GM18909 (cell line): ENCODE measurements at regions not wholly inside any gene's neighbourhood (a gene's known extent, or its start where the extent isn't known, plus 50 kb on each side); places are given as distances from the start of the nearest gene placed in this dataset.
"Not testable (repeated sequence)": the region's sequence is repeated elsewhere in the genome, so short reads cannot be mapped to it uniquely, and the experiment has no call there.

Source experiments
- ATAC-seq: cut with Tn5 transposase; IDR thresholded peaks from one replicate; pipeline ENCODE4 v1.9.1; 2021; ENCODE audit warnings: mild to moderate bottlenecking; ENCODE audit not compliant: unreplicated experiment, poor library complexity

- ATAC-seq, result no peak
Measured at GRCh38 chr4:124055896-124056295, 656.6 kb downstream of the ANKRD50 start.

- peak; percentile 73 for ATAC-seq
Measured at GRCh38 chr4:124060261-124060918, 652.1 kb downstream of the ANKRD50 start.

GRCh38 chr4:124061413-124061812, 651.1 kb downstream of the ANKRD50 start:
- no peak for ATAC-seq

- ATAC-seq, result no peak
Measured at GRCh38 chr4:124065422-124065821, 647.1 kb downstream of the ANKRD50 start.

GRCh38 chr4:124065936-124066335, 646.6 kb downstream of the ANKRD50 start:
- ATAC-seq, result no peak

- no peak for ATAC-seq
Measured at GRCh38 chr4:124066595-124066994, 645.9 kb downstream of the ANKRD50 start.

GRCh38 chr4:124067046-124067445, 645.5 kb downstream of the ANKRD50 start:
- ATAC-seq, result no peak

GRCh38 chr4:124070688-124071484, 641.6 kb downstream of the ANKRD50 start:
- ATAC-seq, result no peak

- not testable (repeated sequence) for ATAC-seq
Measured at GRCh38 chr4:124075276-124075675, 637.3 kb downstream of the ANKRD50 start.

- ATAC-seq, result no peak
Measured at GRCh38 chr4:124079174-124079780, 633.3 kb downstream of the ANKRD50 start.

- no peak for ATAC-seq
Measured at GRCh38 chr4:124083711-124084110, 628.8 kb downstream of the ANKRD50 start.

- ATAC-seq, result no peak
Measured at GRCh38 chr4:124085561-124086180, 626.9 kb downstream of the ANKRD50 start.

- no peak for ATAC-seq
Measured at GRCh38 chr4:124090021-124090420, 622.5 kb downstream of the ANKRD50 start.

- ATAC-seq, result no peak
Measured at GRCh38 chr4:124092101-124092500, 620.4 kb downstream of the ANKRD50 start.

GRCh38 chr4:124092541-124092984, 620.0 kb downstream of the ANKRD50 start:
- ATAC-seq, result no peak

- ATAC-seq, result no peak
Measured at GRCh38 chr4:124095621-124096020, 616.9 kb downstream of the ANKRD50 start.

GRCh38 chr4:124096290-124096689, 616.2 kb downstream of the ANKRD50 start:
- ATAC-seq, result no peak

- no peak for ATAC-seq
Measured at GRCh38 chr4:124097447-124097846, 615.1 kb downstream of the ANKRD50 start.

GRCh38 chr4:124104101-124104500, 608.4 kb downstream of the ANKRD50 start:
- ATAC-seq, result no peak

- ATAC-seq, result no peak
Measured at GRCh38 chr4:124104628-124105027, 607.9 kb downstream of the ANKRD50 start.

- no peak for ATAC-seq
Measured at GRCh38 chr4:124105212-124105611, 607.3 kb downstream of the ANKRD50 start.
